Neutrophil (primary cell): ENCODE measurements at regions not wholly inside any gene's neighbourhood (a gene's known extent, or its start where the extent isn't known, plus 50 kb on each side); places are given as distances from the start of the nearest gene placed in this dataset.

Experiments used
- H3K27ac ChIP-seq: fragments of 200-600 bp; sonication (generic); 2 replicates; pipeline ENCODE4 v1.5.1; 2016; ENCODE audit warnings: mild to moderate bottlenecking, moderate library complexity
- H3K27me3 ChIP-seq: fragments of 200-600 bp; sonication (generic); 2 replicates; pipeline ENCODE4 v1.6.0; 2016; ENCODE audit warnings: mild to moderate bottlenecking
- H3K36me3 ChIP-seq: fragments of 200-600 bp; sonication (generic); 2 replicates; pipeline ENCODE4 v1.5.1; 2017
- H3K4me1 ChIP-seq, 2 experiments: fragments of 200-600 bp in 1 of 2; sonication (generic) in 1 of 2; 1 replicate in 1 of 2; 2 replicates in 1 of 2; pipeline versions ENCODE4 v1.5.1 to v1.6.1; 2013 to 2016; ENCODE audit warnings: low read depth in 1 of 2, low read length in 1 of 2, mild to moderate bottlenecking in 1 of 2, moderate library complexity in 1 of 2; ENCODE audit not compliant: control insufficient read depth in 1 of 2, insufficient read depth in 1 of 2
- H3K4me3 ChIP-seq, 2 experiments: fragments of 200-600 bp in 1 of 2; sonication (generic) in 1 of 2; 1 replicate in 1 of 2; 2 replicates in 1 of 2; pipeline ENCODE4 v1.5.1; 2013 to 2016; ENCODE audit warnings: low read depth in 1 of 2, low read length in 1 of 2, mild to moderate bottlenecking in 1 of 2, moderate library complexity in 1 of 2
- H3K9me3 ChIP-seq: fragments of 200-600 bp; sonication (generic); 2 replicates; pipeline ENCODE4 v1.5.1; 2016
- CTCF ChIP-seq: fragments of 200-600 bp; sonication (generic); IDR thresholded peaks from 2 replicates; pipeline ENCODE4 v1.5.1; 2016; ENCODE audit warnings: antibody characterized with exemption

GRCh38 chr9:23215688-23216087 is 610.4 kb downstream of the ELAVL2 start:
- TF ChIP-seq CTCF: no peak

GRCh38 chr9:23219471-23219870 is 606.6 kb downstream of the ELAVL2 start:
- no peak overlapping the region for H3K4me3 ChIP-seq
- H3K27me3 ChIP-seq: no peaks in the 10 kb centered on the region
- H3K27ac ChIP-seq: no peak overlapping the region
- H3K9me3 ChIP-seq: peaks cover 4% of the 10 kb centered on the region
- no peaks in the 10 kb centered on the region for H3K4me1 ChIP-seq
- TF ChIP-seq CTCF: no peak
- no peaks in the 10 kb centered on the region for H3K36me3 ChIP-seq

More at GRCh38 chr9:23215688-23216087, 610.4 kb downstream of the ELAVL2 start:
- Histone ChIP-seq H3K27ac (no peak overlapping the region), H3K36me3 (no peaks in the 10 kb centered on the region), H3K4me1 (no peaks in the 10 kb centered on the region), H3K27me3 (no peaks in the 10 kb centered on the region), H3K4me3 (no peak overlapping the region), H3K9me3 (no peaks in the 10 kb centered on the region)

- Histone ChIP-seq H3K4me3 (no peak overlapping the region), H3K4me1 (no peaks in the 10 kb centered on the region), H3K27me3 (no peaks in the 10 kb centered on the region), H3K36me3 (no peaks in the 10 kb centered on the region), H3K27ac (no peak overlapping the region), H3K9me3 (peaks cover 4% of the 10 kb centered on the region)
- TF ChIP-seq CTCF: no peak
These were observed 605.9 kb downstream of the ELAVL2 start for GRCh38 chr9:23220171-23220570.

- Histone ChIP-seq H3K27me3 (no peaks in the 10 kb centered on the region), H3K4me3 (no peak overlapping the region), H3K4me1 (no peaks in the 10 kb centered on the region), H3K9me3 (peaks cover 4% of the 10 kb centered on the region), H3K36me3 (no peaks in the 10 kb centered on the region), H3K27ac (no peak overlapping the region)
- TF ChIP-seq CTCF: no peak
These were observed 605.1 kb downstream of the ELAVL2 start for GRCh38 chr9:23220957-23221356.

- H3K4me1 ChIP-seq: no peaks in the 10 kb centered on the region
- TF ChIP-seq CTCF: no peak
- no peaks in the 10 kb centered on the region for H3K36me3 ChIP-seq
- no peaks in the 10 kb centered on the region for H3K27me3 ChIP-seq
- no peaks in the 10 kb centered on the region for H3K9me3 ChIP-seq
- no peak overlapping the region for H3K4me3 ChIP-seq
- H3K27ac ChIP-seq: no peak overlapping the region
These were observed 596.1 kb downstream of the ELAVL2 start for GRCh38 chr9:23229890-23230317.

GRCh38 chr9:23232831-23233230 is 593.2 kb downstream of the ELAVL2 start:
- H3K4me1 ChIP-seq: no peaks in the 10 kb centered on the region
- no peak overlapping the region for H3K27ac ChIP-seq
- TF ChIP-seq CTCF: no peak
- H3K9me3 ChIP-seq: no peaks in the 10 kb centered on the region
- H3K36me3 ChIP-seq: no peaks in the 10 kb centered on the region
- no peak overlapping the region for H3K4me3 ChIP-seq
- no peaks in the 10 kb centered on the region for H3K27me3 ChIP-seq
